HCT116 (cell line): ENCODE measurements at regions not wholly inside any gene's neighbourhood (a gene's known extent, or its start where the extent isn't known, plus 50 kb on each side); places are given as distances from the start of the nearest gene placed in this dataset.

Experiments used
- ATAC-seq: fragments of 200-7000 bp; cut with Tn5 transposase; 2 replicates; pipeline ENCODE4 v1.9.1; 2020; ENCODE audit warnings: mild to moderate bottlenecking, moderate library complexity
- BruUV-seq: library from RNA; stranded (reverse); fragments of 400-500 nt; replicated peaks from 2 replicates; lab custom pipeline; 2021; lab: Mats Ljungman, UMichigan
- CTCF ChIA-PET: fragments of 300-600 bp; sonication (Branson Sonifier 250); formaldehyde crosslinking; loops from one replicate; lab custom pipeline; 2021; ENCODE audit warnings: antibody characterized with exemption; lab: Charles Lee
- POLR2A ChIA-PET: fragments of 300-600, 350-600 bp; sonication (Branson Sonifier 250); formaldehyde crosslinking; loops from one replicate; lab custom pipeline; 2021; ENCODE audit warnings: antibody characterized with exemption; lab: Charles Lee
- RAD21 ChIA-PET, 2 experiments: fragments of 300-600 bp; sonication (Branson Sonifier 250); formaldehyde crosslinking; loops; one replicate each; lab custom pipeline; 2023; ENCODE audit warnings: low total read pairs in 2 of 2; ENCODE audit not compliant: uncharacterized antibody in 2 of 2, unreplicated experiment in 2 of 2, low non-redundant PET in 1 of 2; lab: Charles Lee
- DNase-seq: peaks from one replicate; pipeline ENCODE4 v3.0.0-alpha.2; 2010; ENCODE audit warnings: low read depth, low spot score
- H2AFZ ChIP-seq: fragments of 200-600 bp; shearing (Covaris generic), sonication (generic); 2 replicates; pipeline ENCODE4 v1.6.1; 2017; ENCODE audit warnings: low read depth, mixed run types, mixed read lengths, antibody characterized with exemption, low read length; ENCODE audit not compliant: poor library complexity, severe bottlenecking
- H3K27ac ChIP-seq: 2 replicates; pipeline ENCODE4 v1.5.1; 2012; ENCODE audit warnings: low read depth, low read length
- H3K27me3 ChIP-seq: fragments of 200-600 bp; sonication (generic); 2 replicates; pipeline ENCODE4 v1.6.1; 2016; ENCODE audit warnings: mixed run types, low read length, mixed read lengths; ENCODE audit not compliant: insufficient read depth
- H3K36me3 ChIP-seq, 2 experiments: fragments of 200-500 bp in 1 of 2; fragments of 200-600 bp in 1 of 2; sonication (Bioruptor generic) in 1 of 2; sonication (generic) in 1 of 2; 2 replicates each; pipeline versions ENCODE4 v1.5.1 to v1.6.1; 2014 to 2016; ENCODE audit warnings: low read length in 2 of 2, inconsistent platforms in 1 of 2, mixed read lengths in 1 of 2, mixed run types in 1 of 2; ENCODE audit not compliant: insufficient read depth in 2 of 2, control insufficient read depth in 1 of 2
- H3K4me1 ChIP-seq, 2 experiments: fragments of 200-600 bp in 1 of 2; sonication (generic) in 1 of 2; 2 replicates each; pipeline versions ENCODE4 v1.5.1 to v1.6.1; 2012 to 2017; ENCODE audit warnings: low read length in 2 of 2, inconsistent platforms in 1 of 2, mild to moderate bottlenecking in 1 of 2, mixed read lengths in 1 of 2, mixed run types in 1 of 2, moderate library complexity in 1 of 2; ENCODE audit not compliant: insufficient read depth in 2 of 2, control insufficient read depth in 1 of 2
- H3K4me2 ChIP-seq: fragments of 200-600 bp; sonication (generic); 2 replicates; pipeline ENCODE4 v1.6.1; 2017; ENCODE audit warnings: mixed run types, low read length, mixed read lengths
- H3K4me3 ChIP-seq, 2 experiments: fragments of 200-600 bp in 1 of 2; sonication (generic) in 1 of 2; replicated peaks in 1 of 2; 2 replicates each; pipeline ENCODE4 v1.5.1; 2011 to 2016; ENCODE audit warnings: low read length in 2 of 2, control low read depth in 1 of 2, low read depth in 1 of 2, mild to moderate bottlenecking in 1 of 2, mixed read lengths in 1 of 2, mixed run types in 1 of 2
- H3K79me2 ChIP-seq: fragments of 200-600 bp; sonication (generic); 2 replicates; pipeline ENCODE4 v1.6.1; 2017; ENCODE audit warnings: mild to moderate bottlenecking, mixed run types, low read length, moderate library complexity, mixed read lengths; ENCODE audit not compliant: insufficient read depth
- H3K9ac ChIP-seq: fragments of 200-600 bp; sonication (generic); 2 replicates; pipeline ENCODE4 v1.6.1; 2016; ENCODE audit warnings: low read length, mixed read lengths
- H3K9me2 ChIP-seq: fragments of 200-600 bp; sonication (generic), shearing (Covaris generic); 2 replicates; pipeline ENCODE4 v1.6.1; 2017; ENCODE audit warnings: mixed run types, mild to moderate bottlenecking, moderate library complexity; ENCODE audit not compliant: insufficient read depth
- H3K9me3 ChIP-seq, 2 experiments: fragments of 200-500 bp in 1 of 2; fragments of 200-600 bp in 1 of 2; sonication (Bioruptor generic) in 1 of 2; sonication (generic) in 1 of 2; 2 replicates each; pipeline ENCODE4 v1.6.1; 2014 to 2017; ENCODE audit warnings: low read length in 2 of 2, mixed read lengths in 2 of 2, inconsistent platforms in 1 of 2, low read depth in 1 of 2, mild to moderate bottlenecking in 1 of 2, mixed run types in 1 of 2, moderate library complexity in 1 of 2; ENCODE audit not compliant: control insufficient read depth in 1 of 2, insufficient read depth in 1 of 2
- H4K20me1 ChIP-seq: fragments of 200-600 bp; sonication (generic), shearing (Covaris generic); 2 replicates; pipeline ENCODE4 v1.6.1; 2017; ENCODE audit warnings: mixed run types, mild to moderate bottlenecking, moderate library complexity; ENCODE audit not compliant: insufficient read depth
- CBX3 ChIP-seq: IDR thresholded peaks from 2 replicates; pipeline ENCODE4 v1.6.1; 2012; ENCODE audit warnings: low read depth
- EGR1 ChIP-seq: IDR thresholded peaks from 2 replicates; pipeline ENCODE4 v1.6.1; 2012; ENCODE audit warnings: low read depth
- EZH2 ChIP-seq: fragments of 200-600 bp; sonication (generic); IDR thresholded peaks from 2 replicates; pipeline ENCODE4 v1.6.1; 2017; ENCODE audit warnings: antibody characterized with exemption, mixed run types
- POLR2A ChIP-seq: IDR thresholded peaks from 2 replicates; pipeline ENCODE4 v1.7.0; 2011; ENCODE audit warnings: borderline replicate concordance; ENCODE audit not compliant: insufficient read depth, insufficient read length; ENCODE audit errors: extremely low read depth
- SIN3A ChIP-seq: IDR thresholded peaks from 2 replicates; pipeline ENCODE4 v1.6.1; 2012; ENCODE audit warnings: low read depth
- SP1 ChIP-seq: IDR thresholded peaks from 2 replicates; pipeline ENCODE4 v1.6.1; 2012; ENCODE audit warnings: low read depth
- TCF7L2 ChIP-seq: IDR thresholded peaks from 2 replicates; pipeline ENCODE4 v1.7.0; 2011; ENCODE audit warnings: borderline replicate concordance, inconsistent platforms; ENCODE audit not compliant: insufficient read depth, insufficient read length; ENCODE audit errors: extremely low read depth
- YY1 ChIP-seq: IDR thresholded peaks from 2 replicates; pipeline ENCODE4 v1.6.1; 2011; ENCODE audit warnings: low read length, low read depth, moderate library complexity, mild to moderate bottlenecking; ENCODE audit not compliant: insufficient replicate concordance; ENCODE audit errors: extremely low read depth
- ZFX ChIP-seq: fragments of 450-650 bp; IDR thresholded peaks from 2 replicates; pipeline ENCODE4 v1.6.1; 2017
- intact Hi-C: fragments of 100-400 bp; cut with micrococcal nuclease; formaldehyde crosslinking; loops from 2 replicates; pipeline ENCODE4 v1.10.0; 2022
- TF ChIP-seq, protein P1 (sequence below), 3 experiments: fragments of 200-600 bp in 1 of 3; sonication (generic) in 1 of 3; IDR thresholded peaks in 2 of 3; conservative IDR thresholded peaks in 1 of 3; 2 replicates each; pipeline ENCODE4 v1.5.1; 2012 to 2017; ENCODE audit warnings: low read depth in 2 of 3, low read length in 2 of 3, antibody characterized with exemption in 1 of 3, borderline replicate concordance in 1 of 3, control low read depth in 1 of 3, mild to moderate bottlenecking in 1 of 3, mixed read lengths in 1 of 3, mixed run types in 1 of 3, moderate library complexity in 1 of 3; ENCODE audit not compliant: insufficient read depth in 1 of 3
- TF ChIP-seq, protein P2 (sequence below): IDR thresholded peaks from 2 replicates; pipeline ENCODE4 v1.6.1; 2012
- TF ChIP-seq, protein P3 (sequence below): IDR thresholded peaks from 2 replicates; pipeline ENCODE4 v1.6.1; 2012

DNA sequence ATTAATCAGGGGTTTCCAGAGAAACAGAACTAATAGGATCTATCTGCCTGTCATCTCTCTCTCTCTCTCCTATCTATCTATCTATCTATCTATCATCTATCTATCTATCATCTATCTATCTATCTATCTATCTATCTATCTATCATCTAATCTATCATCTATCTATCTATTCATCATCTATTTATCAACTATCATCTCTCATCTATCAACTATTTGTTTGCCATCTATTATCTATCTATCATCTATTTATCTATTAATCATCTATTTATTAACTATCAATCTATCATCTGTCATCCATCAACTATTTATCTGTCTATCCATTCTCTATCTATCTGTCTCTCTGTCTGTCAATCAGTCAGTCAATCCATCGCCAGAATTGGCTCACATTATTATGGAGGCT lies 70.0 kb upstream of the MRPS6 start:
- H3K4me3 ChIP-seq = no peak overlapping the region
- ChIA-PET RAD21 (no interaction called here), CTCF (no interaction called here), POLR2A (no interaction called here)
- H3K36me3 ChIP-seq = no peaks in the 10 kb centered on the region
- no peaks in the 10 kb centered on the region for H4K20me1 ChIP-seq
- no peak overlapping the region for H3K27ac ChIP-seq
- ATAC-seq (no peak), DNase-seq (no peak)
- TF ChIP-seq POLR2A = no peak
- TF ChIP-seq, protein P1, sequence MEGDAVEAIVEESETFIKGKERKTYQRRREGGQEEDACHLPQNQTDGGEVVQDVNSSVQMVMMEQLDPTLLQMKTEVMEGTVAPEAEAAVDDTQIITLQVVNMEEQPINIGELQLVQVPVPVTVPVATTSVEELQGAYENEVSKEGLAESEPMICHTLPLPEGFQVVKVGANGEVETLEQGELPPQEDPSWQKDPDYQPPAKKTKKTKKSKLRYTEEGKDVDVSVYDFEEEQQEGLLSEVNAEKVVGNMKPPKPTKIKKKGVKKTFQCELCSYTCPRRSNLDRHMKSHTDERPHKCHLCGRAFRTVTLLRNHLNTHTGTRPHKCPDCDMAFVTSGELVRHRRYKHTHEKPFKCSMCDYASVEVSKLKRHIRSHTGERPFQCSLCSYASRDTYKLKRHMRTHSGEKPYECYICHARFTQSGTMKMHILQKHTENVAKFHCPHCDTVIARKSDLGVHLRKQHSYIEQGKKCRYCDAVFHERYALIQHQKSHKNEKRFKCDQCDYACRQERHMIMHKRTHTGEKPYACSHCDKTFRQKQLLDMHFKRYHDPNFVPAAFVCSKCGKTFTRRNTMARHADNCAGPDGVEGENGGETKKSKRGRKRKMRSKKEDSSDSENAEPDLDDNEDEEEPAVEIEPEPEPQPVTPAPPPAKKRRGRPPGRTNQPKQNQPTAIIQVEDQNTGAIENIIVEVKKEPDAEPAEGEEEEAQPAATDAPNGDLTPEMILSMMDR (IDR thresholded peaks at IDR 0.05 in 2 of 3, conservative IDR thresholded peaks at IDR 0.05 in 1 of 3; ENCODE audit: borderline replicate concordance in 1 of 3, insufficient read depth in 1 of 3, low read depth in 2 of 3, low read length in 2 of 3) = no peak
- no peak for TF ChIP-seq YY1
- no peak for TF ChIP-seq EZH2
- TF ChIP-seq EGR1 = no peak
- no peak for TF ChIP-seq SP1
- TF ChIP-seq, protein P2, sequence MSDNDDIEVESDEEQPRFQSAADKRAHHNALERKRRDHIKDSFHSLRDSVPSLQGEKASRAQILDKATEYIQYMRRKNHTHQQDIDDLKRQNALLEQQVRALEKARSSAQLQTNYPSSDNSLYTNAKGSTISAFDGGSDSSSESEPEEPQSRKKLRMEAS = no peak
- TF ChIP-seq, protein P3, sequence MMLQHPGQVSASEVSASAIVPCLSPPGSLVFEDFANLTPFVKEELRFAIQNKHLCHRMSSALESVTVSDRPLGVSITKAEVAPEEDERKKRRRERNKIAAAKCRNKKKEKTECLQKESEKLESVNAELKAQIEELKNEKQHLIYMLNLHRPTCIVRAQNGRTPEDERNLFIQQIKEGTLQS = no peak
- no peaks in the 10 kb centered on the region for H3K79me2 ChIP-seq
- H3K27me3 ChIP-seq = no peaks in the 10 kb centered on the region
- intact Hi-C loops = no loop called here
- H3K9ac ChIP-seq = no peak overlapping the region
- no peaks in the 10 kb centered on the region for H3K9me2 ChIP-seq
- no peaks in the 10 kb centered on the region for H3K9me3 ChIP-seq
- H2AFZ ChIP-seq = no peak overlapping the region
- H3K4me1 ChIP-seq = no peaks in the 10 kb centered on the region
- BruUV-seq = no TSS peak
- H3K4me2 ChIP-seq = no peak overlapping the region

DNA sequence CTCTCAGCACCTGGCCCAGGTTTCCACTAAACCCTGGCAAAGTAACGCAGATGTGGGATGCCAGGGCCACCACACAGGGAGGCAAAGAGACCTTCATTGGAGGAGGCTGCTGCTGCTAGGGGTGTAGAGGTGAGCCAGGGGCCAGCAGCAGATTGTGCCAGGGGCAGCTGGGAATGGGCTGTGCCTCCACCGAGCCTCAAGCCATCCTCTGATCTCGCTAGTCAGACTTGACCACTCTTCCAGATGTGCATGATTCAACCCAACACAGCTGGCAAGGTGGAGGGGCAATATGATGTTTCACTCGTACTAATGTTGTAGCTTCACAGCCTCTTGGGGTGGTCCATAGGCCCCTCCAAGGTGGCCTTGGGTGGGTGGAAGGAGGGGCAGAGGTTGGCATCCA lies 73.0 kb upstream of the MRPS6 start:
- Histone ChIP-seq H3K79me2 (no peaks in the 10 kb centered on the region), H3K36me3 (no peaks in the 10 kb centered on the region; a peak in 1 of 4 replicates), H4K20me1 (no peaks in the 10 kb centered on the region), H3K4me1 (no peaks in the 10 kb centered on the region), H3K9me3 (no peaks in the 10 kb centered on the region), H3K9me2 (no peaks in the 10 kb centered on the region), H2AFZ (no peak overlapping the region), H3K4me2 (no peak overlapping the region), H3K27ac (no peak overlapping the region), H3K27me3 (no peaks in the 10 kb centered on the region), H3K4me3 (no peak overlapping the region), H3K9ac (no peak overlapping the region)
- no TSS peak for BruUV-seq
- no peak for ATAC-seq
- no peak for DNase-seq
- POLR2A ChIA-PET = no interaction called here
- intact Hi-C loops = no loop called here
- CTCF ChIA-PET = no interaction called here
- RAD21 ChIA-PET = no interaction called here
- TF ChIP-seq CBX3 = no peak
- no peak for TF ChIP-seq SP1
- no peak for TF ChIP-seq EZH2
- TF ChIP-seq, protein P3 = no peak
- TF ChIP-seq, protein P2 = no peak
- no peak for TF ChIP-seq TCF7L2
- TF ChIP-seq ZFX = no peak
- TF ChIP-seq POLR2A = no peak
- no peak for TF ChIP-seq SIN3A
- no peak for TF ChIP-seq EGR1
- TF ChIP-seq, protein P1 (IDR thresholded peaks at IDR 0.05 in 2 of 3, conservative IDR thresholded peaks at IDR 0.05 in 1 of 3; ENCODE audit: borderline replicate concordance in 1 of 3, insufficient read depth in 1 of 3, low read depth in 2 of 3, low read length in 2 of 3) = no peak
